A549 (cell line): ENCODE measurements at regions not wholly inside any gene's neighbourhood (a gene's known extent, or its start where the extent isn't known, plus 50 kb on each side); places are given as distances from the start of the nearest gene placed in this dataset.

Experiments
- ATAC-seq, 2 experiments: fragments of 200-7000 bp in 1 of 2; fragments of >200 bp in 1 of 2; cut with Nextera tagmentation in 1 of 2; cut with Tn5 transposase in 1 of 2; 3 replicates each; pipeline versions ENCODE4 v1.8.0 to v1.9.1; 2018 to 2020; ENCODE audit warnings: mild to moderate bottlenecking in 1 of 2, moderate library complexity in 1 of 2
- CTCF ChIA-PET: fragments of 300-600 bp; sonication (Branson Sonifier 250); formaldehyde crosslinking; extraction: SDS; loops from one replicate; lab custom pipeline; 2021; ENCODE audit warnings: antibody characterized with exemption, inconsistent platforms; lab: Yijun Ruan, JAX
- POLR2A ChIA-PET: fragments of 350-600 bp; formaldehyde crosslinking; extraction: SDS; loops from one replicate; lab custom pipeline; 2021; ENCODE audit warnings: antibody characterized with exemption, inconsistent platforms; lab: Yijun Ruan, JAX
- DNase-seq, 2 experiments: peaks; one replicate each; pipeline versions ENCODE4 v3.0.0 to v3.0.0-alpha.2; 2011 to 2016; ENCODE audit warnings: low read depth in 1 of 2, low spot score in 1 of 2
- FAIRE-seq: peaks from 2 replicates; lab custom pipeline; 2011; peaks lifted over from hg19 to GRCh38; lab: Jason Lieb, UNC
- H3K27ac ChIP-seq, 2 experiments: fragments of >200 bp; sonication (Bioruptor Twin); formaldehyde crosslinking; 3 replicates each; pipeline ENCODE4 v1.5.1; 2016 to 2017
- H3K4me1 ChIP-seq: fragments of >200 bp; sonication (Bioruptor Twin); formaldehyde crosslinking; 3 replicates; pipeline ENCODE4 v1.6.1; 2016
- H3K4me2 ChIP-seq: fragments of >200 bp; sonication (Bioruptor Twin); formaldehyde crosslinking; 3 replicates; pipeline ENCODE4 v1.6.1; 2016
- H3K4me3 ChIP-seq: fragments of >200 bp; sonication (Bioruptor Twin); formaldehyde crosslinking; 3 replicates; pipeline ENCODE4 v1.5.1; 2016
- H3K9me3 ChIP-seq: fragments of >200 bp; sonication (Bioruptor Twin); formaldehyde crosslinking; 3 replicates; pipeline ENCODE4 v1.6.1; 2016
- ATOH8 ChIP-seq: fragments of 250-450 bp; sonication (Bioruptor Pico); IDR thresholded peaks from 2 replicates; pipeline ENCODE4 v1.5.0; 2020; ENCODE audit warnings: low read depth, mild to moderate bottlenecking, moderate library complexity
- CBX2 ChIP-seq: fragments of 200-600 bp; sonication (generic); IDR thresholded peaks from 2 replicates; pipeline ENCODE4 v1.6.1; 2016; ENCODE audit warnings: low read depth, mild to moderate bottlenecking, borderline replicate concordance
- CBX8 ChIP-seq: fragments of 200-600 bp; sonication (generic); IDR thresholded peaks from 2 replicates; pipeline ENCODE4 v1.6.1; 2016
- EHF ChIP-seq: fragments of 250-450 bp; sonication (Bioruptor Pico); IDR thresholded peaks from 2 replicates; pipeline ENCODE4 v1.5.0; 2020; ENCODE audit warnings: mild to moderate bottlenecking
- FOXS1 ChIP-seq: fragments of 250-450 bp; sonication (Bioruptor Pico); IDR thresholded peaks from 2 replicates; pipeline ENCODE4 v1.5.0; 2020; ENCODE audit warnings: mild to moderate bottlenecking, moderate library complexity
- HES2 ChIP-seq: fragments of >200 bp; sonication (Bioruptor Twin); formaldehyde crosslinking; IDR thresholded peaks from 2 replicates; pipeline ENCODE4 v1.6.1; 2016
- HOXB13 ChIP-seq: fragments of 250-450 bp; sonication (Bioruptor Pico); IDR thresholded peaks from 2 replicates; pipeline ENCODE4 v1.5.0; 2020; ENCODE audit warnings: low read depth, mild to moderate bottlenecking, moderate library complexity
- KDM1A ChIP-seq: fragments of 200-600 bp; sonication (generic); IDR thresholded peaks from 2 replicates; pipeline ENCODE4 v1.6.1; 2016; ENCODE audit warnings: low read depth, mild to moderate bottlenecking
- MAX ChIP-seq: IDR thresholded peaks from 2 replicates; pipeline ENCODE4 v1.6.1; 2012
- PBX3 ChIP-seq: IDR thresholded peaks from 2 replicates; pipeline ENCODE4 v1.6.1; 2012
- PHF8 ChIP-seq: fragments of 200-600 bp; sonication (generic); IDR thresholded peaks from 2 replicates; pipeline ENCODE4 v1.6.1; 2016; ENCODE audit warnings: low read depth, mild to moderate bottlenecking, antibody characterized with exemption, moderate library complexity, borderline replicate concordance
- POLR2AphosphoS2 ChIP-seq: conservative IDR thresholded peaks from 2 replicates; pipeline ENCODE4 v1.6.1; 2012; ENCODE audit warnings: low read length, improper control_type of control experiment, inconsistent platforms
- RCOR1 ChIP-seq: fragments of 150-350 bp; IDR thresholded peaks from 2 replicates; pipeline ENCODE4 v1.6.1; 2014; ENCODE audit warnings: antibody characterized with exemption, low read length, low read depth
- SMC3 ChIP-seq: fragments of >200 bp; sonication (Bioruptor Twin); formaldehyde crosslinking; IDR thresholded peaks from 3 replicates; pipeline ENCODE4 v1.6.1; 2018; ENCODE audit warnings: inconsistent platforms
- USF2 ChIP-seq: fragments of 450-650 bp; IDR thresholded peaks from 2 replicates; pipeline ENCODE4 v1.6.1; 2014; ENCODE audit warnings: antibody characterized with exemption
- ZFP36 ChIP-seq: fragments of 450-650 bp; IDR thresholded peaks from 2 replicates; pipeline ENCODE4 v1.6.1; 2014; ENCODE audit warnings: borderline replicate concordance; ENCODE audit not compliant: partially characterized antibody
- ZNF302 ChIP-seq: fragments of 250-450 bp; sonication (Bioruptor Pico); IDR thresholded peaks from 2 replicates; pipeline ENCODE4 v1.9.0; 2021; ENCODE audit warnings: inconsistent platforms, mild to moderate bottlenecking, moderate library complexity
- ZSCAN20 ChIP-seq: fragments of 250-450 bp; sonication (Bioruptor Pico); IDR thresholded peaks from 2 replicates; pipeline ENCODE4 v1.8.0; 2022; ENCODE audit warnings: mild to moderate bottlenecking, moderate library complexity
- WGBS: methylation state at CpG from one replicate; pipeline ENCODE4 v1.1.6; 2017; ENCODE audit errors: missing lambda C conversion rate; 5-methylcytosine and 5-hydroxymethylcytosine counted together

GRCh38 chr13:60922576-60923231, 492.9 kb downstream of the PCDH20 start (continued):
- no peak for TF ChIP-seq ATOH8 (CRISPR knock-in tag)
- TF ChIP-seq CBX8 = no peak
- TF ChIP-seq USF2 = no peak
- no peak for TF ChIP-seq FOXS1
- TF ChIP-seq MAX = no peak
- no peak for TF ChIP-seq HOXB13 (CRISPR knock-in tag)
- no peak for TF ChIP-seq ZFP36

GRCh38 chr13:60893801-60894200, 496.8 kb downstream of the TDRD3 start:
- Histone ChIP-seq H3K9me3 (no peaks in the 10 kb centered on the region), H3K27ac (no peak overlapping the region), H3K4me3 (no peak overlapping the region), H3K4me1 (no peaks in the 10 kb centered on the region), H3K4me2 (no peak overlapping the region)
- DNase-seq (no peak), ATAC-seq (no peak), FAIRE-seq (no peak)
- CTCF ChIA-PET = no interaction called here
- POLR2A ChIA-PET = no interaction called here
- TF ChIP-seq KDM1A = no peak
- TF ChIP-seq PBX3 = no peak
- 15% methylated on average over 1 of the region's 1 CpG for WGBS

GRCh38 chr13:60887711-60888110, 490.7 kb downstream of the TDRD3 start:
- WGBS = 49% methylated on average over 2 of the region's 2 CpGs
- no peak overlapping the region for H3K27ac ChIP-seq
- no peaks in the 10 kb centered on the region for H3K4me1 ChIP-seq
- H3K4me3 ChIP-seq = no peak overlapping the region
- ChIA-PET POLR2A (no interaction called here), CTCF (no interaction called here)
- no peak for DNase-seq
- ATAC-seq = no peak
- no peak for FAIRE-seq
- no peaks in the 10 kb centered on the region for H3K9me3 ChIP-seq
- no peak overlapping the region for H3K4me2 ChIP-seq
- TF ChIP-seq POLR2AphosphoS2 (no peak), EHF (CRISPR knock-in tag) (no peak), CBX2 (no peak), ZSCAN20 (CRISPR knock-in tag) (no peak)
- TF ChIP-seq, all 56 proteins: peak for 0

GRCh38 chr13:60881507-60881906, 484.5 kb downstream of the TDRD3 start:
- no peak for FAIRE-seq
- no peak for ATAC-seq
- Histone ChIP-seq H3K4me2 (no peak overlapping the region), H3K9me3 (no peaks in the 10 kb centered on the region), H3K4me3 (no peak overlapping the region)
- WGBS = 0% methylated on average over 1 of the region's 1 CpG
- POLR2A ChIA-PET = no interaction called here
- no peak for TF ChIP-seq MAX
- no peak for TF ChIP-seq HES2
- TF ChIP-seq CBX2 = no peak
- no peak for TF ChIP-seq SMC3
- TF ChIP-seq FOXS1 = no peak
- TF ChIP-seq ZFP36 = no peak
- no peak for TF ChIP-seq PHF8
- TF ChIP-seq ZNF302 (CRISPR knock-in tag) = no peak
- TF ChIP-seq RCOR1 = no peak
- TF ChIP-seq, all 56 proteins: peak for 0
- Histone ChIP-seq H3K4me1 (no peaks in the 10 kb centered on the region), H3K27ac (no peak overlapping the region)
- DNase-seq = no peak
- CTCF ChIA-PET = no interaction called here
